GM23248 (cell line): ENCODE measurements at regions not wholly inside any gene's neighbourhood (a gene's known extent, or its start where the extent isn't known, plus 50 kb on each side); places are given as distances from the start of the nearest gene placed in this dataset.

ENCODE experiments used
- DNase-seq: peaks from one replicate; pipeline ENCODE4 v3.0.0-alpha.2; 2015
- H2AFZ ChIP-seq: fragments of 200-600 bp; sonication (generic); 2 replicates; pipeline ENCODE4 v1.6.1; 2016; ENCODE audit warnings: antibody characterized with exemption
- H3F3A ChIP-seq: fragments of 200-600 bp; sonication (generic); 2 replicates; pipeline ENCODE4 v1.6.1; 2016; ENCODE audit warnings: mild to moderate bottlenecking, antibody characterized with exemption, mixed run types; ENCODE audit not compliant: insufficient read depth
- H3K27ac ChIP-seq: fragments of 200-600 bp; sonication (generic); 2 replicates; pipeline ENCODE4 v1.5.1; 2016; ENCODE audit warnings: mild to moderate bottlenecking
- H3K27me3 ChIP-seq: fragments of 200-600 bp; sonication (generic); replicated peaks from 2 replicates; pipeline ENCODE4 v1.6.1; 2016; ENCODE audit warnings: mild to moderate bottlenecking; ENCODE audit not compliant: insufficient read depth
- H3K36me3 ChIP-seq: fragments of 200-600 bp; sonication (generic); 2 replicates; pipeline ENCODE4 v1.6.1; 2016; ENCODE audit warnings: low read depth, mild to moderate bottlenecking
- H3K4me1 ChIP-seq: fragments of 200-600 bp; sonication (generic); 2 replicates; pipeline ENCODE4 v1.6.1; 2016; ENCODE audit warnings: mild to moderate bottlenecking; ENCODE audit not compliant: insufficient read depth
- H3K4me2 ChIP-seq: fragments of 200-600 bp; sonication (generic); one replicate; pipeline ENCODE4 v1.6.1; 2016; ENCODE audit warnings: mild to moderate bottlenecking; ENCODE audit not compliant: unreplicated experiment
- H3K4me3 ChIP-seq: fragments of 200-600 bp; sonication (generic); 2 replicates; pipeline ENCODE4 v1.5.1; 2016; ENCODE audit warnings: mild to moderate bottlenecking
- H3K79me2 ChIP-seq: fragments of 200-600 bp; sonication (generic); 2 replicates; pipeline ENCODE4 v1.6.1; 2016; ENCODE audit warnings: mild to moderate bottlenecking; ENCODE audit not compliant: insufficient read depth
- H3K9ac ChIP-seq: fragments of 200-600 bp; sonication (generic); 2 replicates; pipeline ENCODE4 v1.6.1; 2016; ENCODE audit warnings: mild to moderate bottlenecking
- H3K9me2 ChIP-seq: fragments of 200-600 bp; sonication (generic); 2 replicates; pipeline ENCODE4 v1.6.1; 2016; ENCODE audit warnings: mixed run types, mild to moderate bottlenecking, moderate library complexity; ENCODE audit not compliant: insufficient read depth
- H3K9me3 ChIP-seq: fragments of 200-600 bp; sonication (generic); one replicate; pipeline ENCODE4 v1.6.1; 2017; ENCODE audit warnings: low read depth
- H4K20me1 ChIP-seq: fragments of 200-600 bp; sonication (generic); 2 replicates; pipeline ENCODE4 v1.6.0; 2016; ENCODE audit not compliant: insufficient read depth
- EZH2 ChIP-seq: fragments of 200-600 bp; sonication (generic); IDR thresholded peaks from 2 replicates; pipeline ENCODE4 v1.6.1; 2018; ENCODE audit warnings: antibody characterized with exemption, mild to moderate bottlenecking; ENCODE audit not compliant: insufficient read depth, poor library complexity, severe bottlenecking
- EZH2phosphoT487 ChIP-seq: fragments of 200-600 bp; sonication (generic); IDR thresholded peaks from 2 replicates; pipeline ENCODE4 v1.6.1; 2018; ENCODE audit warnings: antibody characterized with exemption, moderate library complexity, mild to moderate bottlenecking, low read depth; ENCODE audit not compliant: insufficient read depth
- WGBS, 2 experiments: methylation state at CpG; one replicate each; pipeline ENCODE4 v1.1.6; 2015 to 2017; ENCODE audit warnings: low lambda C conversion rate in 2 of 2, low coverage in 1 of 2; ENCODE audit errors: missing lambda C conversion rate in 2 of 2; 5-methylcytosine and 5-hydroxymethylcytosine counted together
- in situ Hi-C: fragments of 300-500 bp; cut with MboI; formaldehyde crosslinking; loops from 2 replicates; pipeline ENCODE4 v1.15.0; 2020

- Histone ChIP-seq H3K27me3 (no peaks in the 10 kb centered on the region), H3K4me3 (no peak overlapping the region), H3K36me3 (no peaks in the 10 kb centered on the region), H3F3A (no peaks in the 10 kb centered on the region), H3K27ac (no peak overlapping the region), H4K20me1 (no peaks in the 10 kb centered on the region), H3K4me2 (no peak overlapping the region), H3K79me2 (no peaks in the 10 kb centered on the region), H3K9me3 (no peaks in the 10 kb centered on the region), H2AFZ (no peak overlapping the region), H3K9ac (no peak overlapping the region), H3K4me1 (no peaks in the 10 kb centered on the region), H3K9me2 (no peaks in the 10 kb centered on the region)
- TF ChIP-seq EZH2 = no peak
- TF ChIP-seq EZH2phosphoT487 = no peak
- WGBS, 2 experiments = 66 to 68% methylated on average over 2 of the region's 2 CpGs
- in situ Hi-C loops = no loop called here
- DNase-seq = no peak
These were observed 412.7 kb downstream of the EFNA5 start for GRCh38 chr5:107257885-107258520.

DNA sequence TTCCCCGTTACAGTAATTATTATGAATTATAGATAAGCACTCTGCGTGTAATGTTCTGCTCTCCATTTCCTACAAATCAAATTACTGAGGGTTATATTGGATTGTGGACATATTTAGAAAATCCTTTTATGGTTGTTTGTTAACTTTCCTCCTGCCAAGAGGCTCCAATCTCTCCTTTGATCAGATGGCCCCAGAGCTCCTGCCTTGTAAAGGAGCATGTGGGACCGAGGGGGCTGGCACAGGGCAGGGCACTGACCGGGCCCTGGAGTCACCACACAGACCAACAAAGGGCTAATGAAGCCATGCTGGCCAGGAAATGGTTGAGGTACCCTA lies 415.9 kb downstream of the EFNA5 start:
- Histone ChIP-seq H3K9ac (no peak overlapping the region), H3K9me3 (no peaks in the 10 kb centered on the region), H3K36me3 (no peaks in the 10 kb centered on the region), H3K27me3 (no peaks in the 10 kb centered on the region; the same call in 1 of the 2 replicates), H4K20me1 (no peaks in the 10 kb centered on the region), H3K4me1 (no peaks in the 10 kb centered on the region), H3K4me2 (no peak overlapping the region), H3F3A (no peaks in the 10 kb centered on the region), H2AFZ (no peak overlapping the region), H3K79me2 (no peaks in the 10 kb centered on the region), H3K4me3 (no peak overlapping the region), H3K27ac (no peak overlapping the region), H3K9me2 (no peaks in the 10 kb centered on the region)
- 73 to 77% methylated on average over 4 of the region's 4 CpGs for WGBS, 2 experiments
- TF ChIP-seq EZH2phosphoT487 = no peak
- TF ChIP-seq EZH2 = no peak
- in situ Hi-C loops = no loop called here
- DNase-seq = no peak

DNA sequence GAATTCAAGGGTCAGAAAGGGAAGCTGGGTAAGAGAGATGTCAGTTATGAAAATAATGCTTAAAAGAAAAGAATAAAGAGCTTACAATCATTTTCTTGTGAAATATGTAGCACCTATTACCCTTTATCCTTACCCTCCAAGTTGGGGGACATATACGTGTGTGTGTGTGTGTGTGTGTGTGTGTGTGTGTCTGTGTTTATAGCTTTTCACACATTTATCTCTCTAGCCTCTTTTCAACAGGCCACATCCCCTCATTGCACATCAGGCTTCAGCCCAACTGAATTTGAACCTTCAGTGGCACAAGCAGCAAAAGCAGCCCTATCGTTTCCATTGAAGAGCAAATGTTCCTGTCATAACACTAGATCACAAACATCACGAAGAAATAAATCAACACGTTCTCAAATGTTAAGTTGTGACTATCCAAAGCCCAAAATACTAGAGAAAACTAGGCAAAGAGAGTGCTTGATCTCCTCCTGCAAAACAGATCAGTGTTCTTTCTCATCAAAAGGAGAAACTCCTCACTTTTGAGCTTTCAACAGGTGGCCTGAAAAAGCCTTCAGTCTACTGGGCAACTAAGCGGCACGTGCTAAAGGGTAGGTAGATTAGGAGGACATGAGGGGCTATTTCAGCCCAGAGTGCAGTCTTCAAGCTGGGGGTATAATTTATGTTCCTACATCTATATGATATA lies 416.4 kb downstream of the EFNA5 start:
- Histone ChIP-seq H3K9ac (no peak overlapping the region), H4K20me1 (no peaks in the 10 kb centered on the region), H3K9me3 (no peaks in the 10 kb centered on the region), H3K79me2 (no peaks in the 10 kb centered on the region), H3K9me2 (no peaks in the 10 kb centered on the region), H3F3A (no peaks in the 10 kb centered on the region), H3K4me2 (no peak overlapping the region), H3K4me1 (no peaks in the 10 kb centered on the region), H3K27me3 (peaks cover 3% of the 10 kb centered on the region; the same call in 1 of the 2 replicates), H3K4me3 (no peak overlapping the region), H3K27ac (no peak overlapping the region), H2AFZ (no peak overlapping the region), H3K36me3 (no peaks in the 10 kb centered on the region)
- in situ Hi-C loops = no loop called here
- TF ChIP-seq EZH2 = no peak
- no peak for TF ChIP-seq EZH2phosphoT487
- no peak for DNase-seq
- WGBS, 2 experiments = 32 to 33% methylated on average over 6 of the region's 6 CpGs

- H3K79me2 ChIP-seq = no peaks in the 10 kb centered on the region
- TF ChIP-seq EZH2 = no peak
- no peak for TF ChIP-seq EZH2phosphoT487
- no peak overlapping the region for H3K4me3 ChIP-seq
- in situ Hi-C loops = no loop called here
- no peaks in the 10 kb centered on the region for H3K9me2 ChIP-seq
- no peak overlapping the region for H3K4me2 ChIP-seq
- 21 to 27% methylated on average over 5 of the region's 5 CpGs for WGBS, 2 experiments
- H3F3A ChIP-seq = no peaks in the 10 kb centered on the region
- no peak overlapping the region for H2AFZ ChIP-seq
- no peaks in the 10 kb centered on the region for H3K4me1 ChIP-seq
- H4K20me1 ChIP-seq = no peaks in the 10 kb centered on the region
- peaks cover 3% of the 10 kb centered on the region; the same call in 1 of the 2 replicates for H3K27me3 ChIP-seq
- no peaks in the 10 kb centered on the region for H3K9me3 ChIP-seq
- no peaks in the 10 kb centered on the region for H3K36me3 ChIP-seq
- no peak for DNase-seq
- H3K9ac ChIP-seq = no peak overlapping the region
- H3K27ac ChIP-seq = no peak overlapping the region
These were observed 417.5 kb downstream of the EFNA5 start for GRCh38 chr5:107253246-107253645.
